ENCODE measurements at regions not wholly inside any gene's neighbourhood (a gene's known extent, or its start where the extent isn't known, plus 50 kb on each side); places are given as distances from the start of the nearest gene placed in this dataset.

GRCh38 chr13:31929031-31929770, 102.4 kb upstream of the FRY start:
- DNase-seq (ENCODE audit: low read depth in 2 of 2) = no peak

DNA sequence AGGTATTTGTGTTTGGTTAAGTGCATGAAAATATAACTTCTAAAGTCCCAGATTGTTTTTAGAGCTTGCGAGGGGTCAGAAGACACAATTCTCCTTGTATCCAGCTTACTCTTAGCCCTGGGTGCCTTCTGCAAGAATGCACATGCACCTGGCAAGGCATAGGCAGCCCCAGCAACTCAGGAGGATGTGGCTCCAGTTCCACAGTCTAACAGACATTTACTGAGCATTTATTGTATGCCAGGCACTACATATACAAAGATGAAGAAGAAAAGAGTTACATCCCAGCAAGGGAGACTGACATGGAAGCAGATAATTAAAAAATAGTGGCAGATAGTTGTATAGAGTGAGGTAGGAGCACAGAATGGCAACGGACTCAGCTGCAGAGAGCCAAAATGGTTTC, 101.1 kb upstream of the FRY start:
- DNase-seq (ENCODE audit: low read depth in 2 of 2) = no peak

GRCh38 chr13:31930901-31931522, 100.6 kb upstream of the FRY start:
- DNase-seq (ENCODE audit: low read depth in 2 of 2) = no peak

- no peak for DNase-seq (ENCODE audit: low read depth in 2 of 2)
Measured at GRCh38 chr13:31937436-31937835, 94.1 kb upstream of the FRY start.

GRCh38 chr13:31940076-31940475, 91.5 kb upstream of the FRY start:
- DNase-seq (ENCODE audit: low read depth in 2 of 2) = no peak

DNA sequence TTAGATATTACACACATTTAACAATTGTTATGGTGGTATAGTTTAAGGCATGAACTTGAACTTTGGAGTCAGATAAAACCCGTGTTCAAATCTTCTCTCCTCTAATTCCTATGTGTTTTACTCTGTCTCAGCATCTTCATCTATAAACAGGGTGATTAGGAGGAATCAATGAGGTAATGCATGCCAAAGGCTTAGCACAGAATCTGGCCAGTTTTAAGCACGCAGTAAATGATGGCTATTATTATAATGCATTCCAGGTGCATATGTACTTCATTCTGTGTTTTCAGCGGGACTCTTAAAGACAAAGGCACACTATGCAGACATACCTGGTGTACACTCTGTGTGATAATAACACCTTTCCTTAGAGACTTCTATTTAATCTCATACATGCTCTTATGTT, 88.0 kb upstream of the FRY start:
- no peak for DNase-seq (ENCODE audit: low read depth in 2 of 2)

- DNase-seq (ENCODE audit: low read depth in 2 of 2) = no peak
Measured at GRCh38 chr13:31944262-31945160, 87.1 kb upstream of the FRY start.

DNA sequence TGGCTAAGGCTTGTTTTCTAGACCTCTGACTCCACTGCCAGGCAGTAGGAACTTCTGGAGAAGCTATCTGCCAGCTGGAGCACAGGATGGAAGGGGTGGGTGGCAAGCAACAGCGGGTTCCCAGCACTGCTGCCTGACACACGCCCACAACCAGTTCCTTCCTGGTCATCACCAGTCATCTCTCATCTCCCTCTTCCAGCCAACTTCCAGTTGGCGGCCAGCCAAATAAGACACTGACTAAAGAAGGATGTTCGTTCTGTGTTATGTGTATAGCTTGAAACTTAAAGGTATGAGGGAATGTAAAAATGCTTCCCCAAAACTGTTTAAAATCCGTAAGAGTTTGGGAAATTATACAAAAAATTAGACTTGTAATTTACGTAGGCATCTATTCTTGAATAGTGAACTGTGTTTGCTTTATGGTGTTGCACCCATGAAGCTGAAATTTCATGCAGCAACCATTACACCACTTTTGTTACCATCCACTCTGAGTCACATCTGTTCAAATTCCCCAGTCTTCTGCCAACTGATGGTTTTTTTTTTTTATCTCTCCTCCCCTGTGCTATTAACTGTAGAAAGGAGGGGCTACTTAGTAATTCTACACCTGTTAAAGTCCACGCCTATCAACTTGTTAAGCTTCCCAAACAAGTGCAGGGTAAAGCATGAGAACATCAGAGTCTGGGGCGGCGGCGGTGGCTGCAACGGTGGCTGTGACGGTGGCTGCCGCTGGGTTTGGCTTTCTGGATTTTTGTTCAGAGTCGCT, 86.2 kb upstream of the FRY start:
- DNase-seq (ENCODE audit: low read depth in 2 of 2) = no peak

DNA sequence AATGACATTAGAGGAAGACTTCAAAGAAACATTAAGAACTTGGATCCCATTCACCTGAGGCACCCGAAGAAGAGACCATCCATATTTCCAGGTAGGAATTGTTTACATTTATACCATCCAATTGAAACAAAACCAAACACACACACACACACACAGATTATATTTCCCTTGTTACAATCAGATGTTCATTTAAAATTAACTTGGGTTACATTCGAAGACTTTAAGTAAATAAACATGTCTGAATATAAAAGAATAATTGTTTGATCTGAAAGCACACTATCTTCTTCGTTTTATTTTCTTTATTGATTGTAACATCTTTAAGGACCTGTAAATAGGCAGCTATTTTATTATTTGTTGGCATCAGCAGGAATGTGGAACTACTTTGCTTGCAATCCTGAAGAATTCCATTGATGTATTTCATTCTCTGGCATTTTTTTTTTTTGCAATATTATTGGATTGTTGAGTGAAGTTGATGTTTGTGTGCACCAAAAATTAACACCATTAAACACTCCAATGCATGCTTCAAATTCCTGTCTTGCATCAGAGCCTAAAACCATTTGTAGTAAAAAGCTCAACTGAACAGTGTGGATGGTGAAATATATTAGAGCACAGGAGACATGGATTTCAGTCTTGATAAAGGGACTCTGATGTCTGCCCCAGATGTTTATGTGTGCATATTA, 85.3 kb upstream of the FRY start:
- DNase-seq (ENCODE audit: low read depth in 2 of 2) = no peak

DNA sequence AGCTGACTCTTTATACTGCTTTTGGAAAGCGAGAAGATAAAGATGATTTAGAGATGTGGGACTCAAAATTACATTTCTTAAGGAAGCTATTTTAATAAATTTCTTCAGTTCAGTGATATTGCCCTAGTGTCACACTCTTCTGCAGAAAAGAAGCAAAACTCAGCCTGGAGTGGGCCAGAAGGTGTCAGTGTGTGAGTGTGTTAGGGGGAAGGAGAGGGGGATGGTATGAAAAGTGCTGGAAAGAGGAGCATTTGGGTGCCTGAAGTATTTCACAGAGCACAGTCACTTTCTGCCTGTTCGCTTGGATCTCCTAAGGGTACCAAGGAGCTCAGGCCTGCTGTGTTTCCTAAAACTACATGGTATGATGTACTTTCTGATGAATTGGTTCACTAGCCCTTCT, 84.5 kb upstream of the FRY start:
- no peak for DNase-seq (ENCODE audit: low read depth in 2 of 2)

GRCh38 chr13:31947506-31947905, 84.1 kb upstream of the FRY start:
- DNase-seq (ENCODE audit: low read depth in 2 of 2) = no peak

DNA sequence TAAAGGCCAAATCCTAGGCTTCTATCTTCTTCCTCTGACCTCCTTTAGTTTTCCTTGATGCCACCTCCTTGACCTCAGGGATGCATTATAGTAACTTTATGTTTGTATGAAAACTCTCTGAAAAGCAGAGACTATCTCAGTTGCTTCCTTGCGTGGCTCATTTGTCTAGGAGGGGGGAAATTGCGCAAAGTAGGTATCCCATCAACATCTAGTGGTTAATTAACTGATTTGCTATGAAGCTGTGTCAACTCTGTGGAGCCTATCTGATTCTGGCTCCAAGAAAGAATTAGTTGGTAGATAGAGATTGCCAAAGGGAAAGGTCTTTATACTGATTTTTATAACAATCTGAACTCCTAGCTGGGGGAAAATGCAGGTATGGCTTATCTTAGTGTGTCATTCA, 82.1 kb upstream of the FRY start:
- DNase-seq (ENCODE audit: low read depth in 2 of 2) = no peak

- DNase-seq (ENCODE audit: low read depth in 2 of 2) = no peak
Measured at GRCh38 chr13:31950111-31950815, 81.3 kb upstream of the FRY start.

DNA sequence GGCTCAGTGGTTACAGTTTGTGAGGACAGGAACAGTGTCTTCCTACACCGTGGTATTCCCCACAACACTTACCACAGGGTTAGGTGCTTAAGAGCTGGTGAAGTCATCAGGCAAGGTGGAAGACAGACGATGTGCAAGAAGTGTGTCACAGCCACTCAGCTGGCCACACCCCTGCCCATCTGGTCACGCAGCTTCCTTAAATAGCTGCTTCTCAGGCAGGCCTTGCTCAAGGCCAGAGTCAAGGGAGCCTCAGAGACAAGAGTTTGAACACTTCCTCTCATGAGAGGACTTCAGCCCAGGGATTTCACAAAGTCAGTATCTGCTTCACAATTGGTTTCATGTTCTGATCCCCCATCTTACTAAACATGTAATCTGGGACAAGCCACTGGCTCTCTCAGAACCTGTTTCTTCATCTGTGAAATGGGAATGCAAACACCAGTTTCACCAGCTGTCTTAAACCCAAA, 80.3 kb upstream of the FRY start:
- DNase-seq (ENCODE audit: low read depth in 2 of 2) = no peak

DNA sequence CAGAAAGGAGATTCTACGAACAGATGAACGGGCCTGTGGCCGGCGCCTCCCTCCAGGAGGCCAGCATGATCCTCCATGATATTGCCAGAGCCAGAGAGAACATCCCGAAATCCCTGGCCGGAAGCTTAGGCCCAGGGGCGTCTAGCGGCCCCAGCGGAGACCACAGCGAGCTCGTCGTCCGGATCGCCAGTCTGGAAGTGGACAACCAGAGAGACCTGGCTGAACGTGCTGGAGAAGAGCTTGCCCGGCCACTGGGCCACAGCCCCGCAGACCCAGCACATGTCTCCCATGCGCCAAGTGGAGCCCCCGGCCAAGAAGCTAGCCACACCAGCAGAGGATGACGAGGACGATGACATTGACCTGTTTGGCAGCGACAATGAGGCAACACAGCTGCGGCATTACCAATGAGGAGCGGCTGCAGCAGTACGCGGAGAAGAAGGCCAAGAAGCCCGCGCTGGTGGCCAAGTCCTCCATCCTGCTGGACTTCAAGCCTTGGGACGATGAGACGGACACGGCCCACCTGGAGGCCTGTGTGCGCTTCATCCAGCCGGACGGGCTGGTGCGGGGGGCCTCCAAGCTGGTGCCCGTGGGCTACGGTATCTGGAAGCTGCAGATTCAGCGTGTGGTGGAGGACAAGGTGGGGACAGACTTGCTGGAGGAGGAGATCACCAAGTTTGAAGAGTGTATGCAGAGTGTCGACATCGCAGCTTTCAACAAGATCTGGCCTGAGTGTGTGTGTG, 78.8 kb upstream of the FRY start:
- no peak for DNase-seq (ENCODE audit: low read depth in 2 of 2)

- DNase-seq (ENCODE audit: low read depth in 2 of 2) = no peak
Measured at GRCh38 chr13:31955101-31955500, 76.5 kb upstream of the FRY start.

DNA sequence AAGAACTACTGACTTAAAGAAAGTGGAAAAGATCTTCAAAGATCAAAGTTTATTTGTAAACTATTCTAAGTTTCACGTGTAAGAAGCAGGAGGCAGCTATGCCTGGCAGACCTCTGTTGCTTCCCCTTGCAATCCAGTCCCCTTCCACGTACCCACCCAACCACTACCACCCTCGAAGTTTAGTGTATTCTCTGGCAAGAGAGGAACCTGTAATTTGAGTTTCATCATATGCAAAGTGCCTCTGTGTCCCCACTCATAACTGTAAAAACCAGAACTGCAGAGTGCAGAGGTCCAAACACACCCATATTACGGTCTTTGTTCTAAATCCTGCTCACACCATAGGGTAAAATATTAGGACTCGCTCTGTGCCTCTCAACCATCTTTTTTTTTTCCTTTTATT, 75.8 kb upstream of the FRY start:
- no peak for DNase-seq (ENCODE audit: low read depth in 2 of 2)

DNA sequence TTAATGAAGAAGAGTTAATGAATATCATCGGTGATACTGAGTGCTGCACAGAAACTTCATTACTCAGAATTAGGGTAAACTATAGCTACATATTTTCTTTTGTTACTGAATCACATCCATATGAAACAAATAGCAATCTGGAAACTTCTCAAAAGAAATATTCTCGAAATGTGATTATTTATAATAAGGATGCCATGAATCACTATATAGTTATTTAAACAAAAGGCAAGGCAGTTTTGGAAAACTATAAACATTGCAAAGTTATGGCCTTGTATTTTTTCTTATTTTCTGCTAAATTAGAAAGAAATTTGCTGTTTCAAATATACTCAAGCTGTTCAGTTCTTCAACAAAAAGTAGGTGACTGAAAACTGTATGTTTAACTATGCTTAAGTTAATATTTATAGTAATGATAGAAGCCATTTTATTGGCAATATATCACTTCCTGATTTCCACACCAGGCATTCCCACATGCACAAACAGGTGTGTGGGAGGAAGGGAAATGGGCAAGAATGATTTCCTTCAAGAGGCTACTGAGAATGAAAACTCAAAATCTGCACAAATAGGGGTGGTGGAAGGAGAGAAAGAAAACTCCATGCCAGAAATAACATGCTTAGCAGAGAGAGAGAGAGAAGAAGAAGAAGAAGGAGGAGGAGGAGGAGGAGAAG, 74.5 kb upstream of the FRY start:
- no peak for DNase-seq (ENCODE audit: low read depth in 2 of 2)

DNA sequence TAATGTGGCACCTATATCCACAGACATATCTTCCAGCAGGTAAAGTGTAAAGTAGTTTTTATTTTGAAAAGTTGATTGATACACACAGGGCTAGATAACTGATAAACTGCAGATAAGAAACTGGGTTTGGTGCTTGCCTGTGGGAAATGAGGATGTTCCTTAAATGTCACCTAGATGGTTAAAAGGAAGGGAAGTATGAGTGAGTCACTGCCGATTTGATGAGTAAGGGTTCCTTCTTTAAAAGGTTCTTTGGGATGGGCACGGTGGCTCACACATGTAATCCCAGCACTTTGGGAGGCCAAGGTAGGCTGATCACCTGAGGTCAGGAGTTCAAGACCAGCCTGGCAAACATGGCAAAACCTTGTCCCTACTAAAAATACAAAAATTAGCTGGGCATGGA, 73.8 kb upstream of the FRY start:
- DNase-seq (ENCODE audit: low read depth in 2 of 2) = no peak

Measured in stimulated activated CD4-positive, alpha-beta T cell treated with anti-CD3 and anti-CD28 coated beads, Interleukin-1b, Interleukin-23, amount 100 ng/mL, for 1 hour (primary cell).